ENCODE measurements at regions not wholly inside any gene's neighbourhood (a gene's known extent, or its start where the extent isn't known, plus 50 kb on each side); places are given as distances from the start of the nearest gene placed in this dataset.

GRCh38 chr2:157105372-157105771 is 152.1 kb upstream of the GALNT5 start:
- DNase-seq (no peak), ATAC-seq (no peak)
- Histone ChIP-seq H3K27me3 (no peaks in the 10 kb centered on the region), H3K4me1 (no peaks in the 10 kb centered on the region), H3K4me3 (no peak overlapping the region), H3K27ac (no peak overlapping the region), H3K9me3 (peaks cover 0 to 66% (median 14%) of the 10 kb centered on the region in 11 donors), H3K36me3 (no peaks in the 10 kb centered on the region)
- TF ChIP-seq, protein P1, sequence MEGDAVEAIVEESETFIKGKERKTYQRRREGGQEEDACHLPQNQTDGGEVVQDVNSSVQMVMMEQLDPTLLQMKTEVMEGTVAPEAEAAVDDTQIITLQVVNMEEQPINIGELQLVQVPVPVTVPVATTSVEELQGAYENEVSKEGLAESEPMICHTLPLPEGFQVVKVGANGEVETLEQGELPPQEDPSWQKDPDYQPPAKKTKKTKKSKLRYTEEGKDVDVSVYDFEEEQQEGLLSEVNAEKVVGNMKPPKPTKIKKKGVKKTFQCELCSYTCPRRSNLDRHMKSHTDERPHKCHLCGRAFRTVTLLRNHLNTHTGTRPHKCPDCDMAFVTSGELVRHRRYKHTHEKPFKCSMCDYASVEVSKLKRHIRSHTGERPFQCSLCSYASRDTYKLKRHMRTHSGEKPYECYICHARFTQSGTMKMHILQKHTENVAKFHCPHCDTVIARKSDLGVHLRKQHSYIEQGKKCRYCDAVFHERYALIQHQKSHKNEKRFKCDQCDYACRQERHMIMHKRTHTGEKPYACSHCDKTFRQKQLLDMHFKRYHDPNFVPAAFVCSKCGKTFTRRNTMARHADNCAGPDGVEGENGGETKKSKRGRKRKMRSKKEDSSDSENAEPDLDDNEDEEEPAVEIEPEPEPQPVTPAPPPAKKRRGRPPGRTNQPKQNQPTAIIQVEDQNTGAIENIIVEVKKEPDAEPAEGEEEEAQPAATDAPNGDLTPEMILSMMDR (IDR thresholded peaks at IDR 0.05): no peak
- intact Hi-C loops (cut with DNase I): no loop called here
- WGBS, 2 donors: 85 to 89% methylated on average over 1 of the region's 1 CpG

DNA sequence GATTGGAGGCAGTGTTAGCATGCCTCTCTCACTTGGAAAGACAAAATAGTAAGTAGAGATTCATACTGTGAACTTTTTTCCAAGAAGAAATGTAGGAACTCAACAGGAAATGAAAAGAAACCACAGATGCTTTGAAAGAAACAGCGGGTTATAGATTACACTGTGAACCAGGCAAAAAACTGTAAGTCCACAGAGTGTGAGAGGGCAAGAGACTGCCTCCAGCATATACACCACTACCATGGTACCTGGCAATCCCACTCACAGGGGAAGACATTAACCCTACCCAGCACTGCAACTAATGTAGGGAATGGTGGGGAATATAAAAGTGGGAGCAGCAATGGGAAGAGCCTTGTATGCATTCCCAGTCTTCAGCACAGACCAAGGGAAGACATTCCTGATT is 150.6 kb upstream of the GALNT5 start:
- DNase-seq: no peak
- Histone ChIP-seq H3K27me3 (no peaks in the 10 kb centered on the region), H3K9me3 (peaks cover 0 to 73% (median 14%) of the 10 kb centered on the region in 11 donors), H3K27ac (no peak overlapping the region), H3K36me3 (no peaks in the 10 kb centered on the region), H3K4me3 (no peak overlapping the region), H3K4me1 (no peaks in the 10 kb centered on the region)
- TF ChIP-seq, protein P1 (IDR thresholded peaks at IDR 0.05): no peak
- ATAC-seq: no peak
- 84 to 88% methylated on average over 1 of the region's 1 CpG for WGBS, 2 donors
- intact Hi-C loops (cut with DNase I): no loop called here

DNA sequence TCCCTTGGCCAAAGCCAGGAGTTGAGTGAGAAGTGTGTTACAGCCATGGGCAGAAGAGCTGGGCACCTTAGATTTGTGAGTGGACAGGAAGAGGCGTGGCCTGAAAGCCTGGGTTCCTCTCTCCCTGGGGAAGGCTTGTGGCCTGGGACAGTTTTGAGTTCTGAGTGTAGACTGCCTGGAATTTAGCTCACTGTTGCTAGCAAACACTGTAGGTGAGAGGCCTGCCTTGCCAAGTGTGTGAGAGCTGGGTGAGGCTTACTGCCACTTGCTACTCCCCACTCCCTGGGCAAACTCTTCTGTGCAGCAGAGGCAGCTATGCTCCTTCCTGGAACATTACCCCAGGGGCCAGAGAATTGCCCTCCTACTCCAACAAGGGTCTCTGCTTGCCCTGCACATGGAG is 150.0 kb upstream of the GALNT5 start:
- DNase-seq: no peak
- intact Hi-C loops (cut with DNase I): no loop called here

DNA sequence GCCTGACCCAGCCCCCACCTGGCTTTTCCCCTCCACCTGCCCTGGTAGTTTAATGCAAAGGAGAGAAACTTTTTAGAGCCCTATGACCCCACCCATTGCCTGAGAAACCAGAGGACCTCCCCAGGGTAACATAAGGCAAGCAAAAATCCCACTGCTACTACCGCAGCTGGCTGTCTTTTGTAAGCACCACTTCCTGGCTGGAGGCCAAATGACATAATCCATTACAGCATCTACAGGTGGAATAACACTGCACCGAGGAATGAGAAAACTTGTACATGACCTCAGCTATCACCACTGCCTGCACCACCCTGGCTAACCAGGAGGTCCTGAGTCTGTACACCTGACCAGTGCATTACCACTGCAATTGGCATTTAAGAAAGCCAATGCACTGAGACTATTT is 149.6 kb upstream of the GALNT5 start:
- ATAC-seq (no peak), DNase-seq (no peak)
- TF ChIP-seq, protein P1 (IDR thresholded peaks at IDR 0.05): no peak
- peaks cover 0 to 82% (median 14%) of the 10 kb centered on the region in 11 donors for H3K9me3 ChIP-seq
- intact Hi-C loops (cut with DNase I): no loop called here
- H3K27ac ChIP-seq: no peak overlapping the region
- WGBS, 2 donors: 39 to 52% methylated on average over 2 of the region's 2 CpGs
- H3K4me3 ChIP-seq: no peak overlapping the region
- H3K36me3 ChIP-seq: no peaks in the 10 kb centered on the region
- no peaks in the 10 kb centered on the region for H3K27me3 ChIP-seq
- no peaks in the 10 kb centered on the region for H3K4me1 ChIP-seq

More for the DNA sequence above, 150.0 kb upstream of the GALNT5 start:
- H3K27ac ChIP-seq: no peak overlapping the region
- H3K27me3 ChIP-seq: no peaks in the 10 kb centered on the region
- no peak overlapping the region for H3K4me3 ChIP-seq
- TF ChIP-seq, protein P1 (IDR thresholded peaks at IDR 0.05): no peak
- no peaks in the 10 kb centered on the region for H3K4me1 ChIP-seq
- H3K9me3 ChIP-seq: peaks cover 0 to 78% (median 14%) of the 10 kb centered on the region in 11 donors
- no peak for ATAC-seq
- WGBS, 2 donors: 32 to 40% methylated on average over 1 of the region's 1 CpG
- no peaks in the 10 kb centered on the region for H3K36me3 ChIP-seq
